ENCODE measurements at regions not wholly inside any gene's neighbourhood (a gene's known extent, or its start where the extent isn't known, plus 50 kb on each side); places are given as distances from the start of the nearest gene placed in this dataset.
"Not testable (repeated sequence)": the region's sequence is repeated elsewhere in the genome, so short reads cannot be mapped to it uniquely, and the experiment has no call there.

GRCh38 chr2:195150819-195151218 lies 506.2 kb upstream of the SLC39A10 start:
- H3K27ac ChIP-seq, result no peak overlapping the region
- TF ChIP-seq, protein P1, sequence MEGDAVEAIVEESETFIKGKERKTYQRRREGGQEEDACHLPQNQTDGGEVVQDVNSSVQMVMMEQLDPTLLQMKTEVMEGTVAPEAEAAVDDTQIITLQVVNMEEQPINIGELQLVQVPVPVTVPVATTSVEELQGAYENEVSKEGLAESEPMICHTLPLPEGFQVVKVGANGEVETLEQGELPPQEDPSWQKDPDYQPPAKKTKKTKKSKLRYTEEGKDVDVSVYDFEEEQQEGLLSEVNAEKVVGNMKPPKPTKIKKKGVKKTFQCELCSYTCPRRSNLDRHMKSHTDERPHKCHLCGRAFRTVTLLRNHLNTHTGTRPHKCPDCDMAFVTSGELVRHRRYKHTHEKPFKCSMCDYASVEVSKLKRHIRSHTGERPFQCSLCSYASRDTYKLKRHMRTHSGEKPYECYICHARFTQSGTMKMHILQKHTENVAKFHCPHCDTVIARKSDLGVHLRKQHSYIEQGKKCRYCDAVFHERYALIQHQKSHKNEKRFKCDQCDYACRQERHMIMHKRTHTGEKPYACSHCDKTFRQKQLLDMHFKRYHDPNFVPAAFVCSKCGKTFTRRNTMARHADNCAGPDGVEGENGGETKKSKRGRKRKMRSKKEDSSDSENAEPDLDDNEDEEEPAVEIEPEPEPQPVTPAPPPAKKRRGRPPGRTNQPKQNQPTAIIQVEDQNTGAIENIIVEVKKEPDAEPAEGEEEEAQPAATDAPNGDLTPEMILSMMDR (IDR thresholded peaks at IDR 0.05), result no peak
- no peak for TF ChIP-seq ZFX (IDR thresholded peaks at IDR 0.05; ENCODE audit: borderline replicate concordance)

DNA sequence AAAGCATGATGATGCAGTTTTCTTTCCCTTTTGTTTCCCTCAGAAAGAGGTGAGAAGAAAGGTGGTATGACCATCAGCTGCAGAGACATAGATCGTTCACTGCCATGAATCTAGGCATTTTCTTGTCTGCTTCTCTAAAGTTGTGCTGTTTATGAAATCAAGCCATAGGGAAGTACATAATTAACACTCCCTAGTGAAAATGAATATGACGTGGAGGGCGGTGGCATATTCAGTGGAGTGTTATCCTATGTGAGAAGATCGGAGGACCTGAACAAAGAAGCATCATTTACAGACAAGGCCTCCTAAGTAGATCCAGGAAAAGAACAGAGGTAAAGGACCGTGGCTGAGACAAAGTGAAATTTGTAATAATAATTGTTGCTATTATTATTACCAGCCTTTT lies 509.0 kb upstream of the SLC39A10 start:
- H3K27ac ChIP-seq, result no peak overlapping the region
- no peak for TF ChIP-seq ZFX (IDR thresholded peaks at IDR 0.05; ENCODE audit: borderline replicate concordance)
- TF ChIP-seq, protein P1 (IDR thresholded peaks at IDR 0.05), result no peak

DNA sequence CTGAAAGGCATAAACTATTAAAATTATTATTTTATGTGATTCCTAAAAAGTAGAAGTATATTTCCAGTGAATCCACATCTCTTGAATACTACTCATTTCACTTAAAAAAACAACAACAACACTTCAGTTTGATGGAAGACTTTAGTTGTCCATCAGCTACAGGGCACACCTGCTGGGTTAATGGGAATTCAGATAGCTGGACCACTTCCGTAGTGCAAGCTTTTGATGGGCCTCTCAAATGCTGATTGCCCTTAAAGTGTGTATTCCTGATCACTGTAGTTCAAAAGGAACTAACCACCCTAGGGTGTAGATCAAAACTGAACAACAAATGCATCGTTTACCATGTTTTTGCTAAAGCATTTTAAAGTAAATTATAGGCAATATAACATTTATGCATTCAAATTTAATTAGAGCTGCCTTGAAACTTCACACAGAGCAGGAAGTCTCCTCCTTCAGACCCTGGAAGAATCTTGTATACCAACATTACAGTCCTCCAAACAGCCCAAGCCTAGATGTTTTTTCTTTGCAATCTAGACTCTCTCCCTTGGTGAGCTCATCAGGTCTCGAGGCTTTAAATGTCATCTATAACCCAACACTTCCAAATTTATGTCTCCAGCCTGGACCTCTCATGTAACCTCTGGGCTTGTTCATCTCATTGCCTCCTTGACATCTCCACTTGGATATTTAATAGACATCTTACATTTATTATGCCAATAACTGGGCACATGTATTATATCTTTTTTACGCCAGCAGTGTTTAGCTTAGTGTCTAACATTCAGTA lies 510.1 kb upstream of the SLC39A10 start:
- no peak for TF ChIP-seq ZFX (IDR thresholded peaks at IDR 0.05; ENCODE audit: borderline replicate concordance)
- TF ChIP-seq, protein P1 (IDR thresholded peaks at IDR 0.05), result no peak
- H3K27ac ChIP-seq, result no peak overlapping the region

GRCh38 chr2:195138435-195138834 lies 518.6 kb upstream of the SLC39A10 start:
- H3K27ac ChIP-seq, result no peak overlapping the region
- TF ChIP-seq ZFX (IDR thresholded peaks at IDR 0.05; ENCODE audit: borderline replicate concordance), result no peak
- TF ChIP-seq, protein P1 (IDR thresholded peaks at IDR 0.05), result no peak

DNA sequence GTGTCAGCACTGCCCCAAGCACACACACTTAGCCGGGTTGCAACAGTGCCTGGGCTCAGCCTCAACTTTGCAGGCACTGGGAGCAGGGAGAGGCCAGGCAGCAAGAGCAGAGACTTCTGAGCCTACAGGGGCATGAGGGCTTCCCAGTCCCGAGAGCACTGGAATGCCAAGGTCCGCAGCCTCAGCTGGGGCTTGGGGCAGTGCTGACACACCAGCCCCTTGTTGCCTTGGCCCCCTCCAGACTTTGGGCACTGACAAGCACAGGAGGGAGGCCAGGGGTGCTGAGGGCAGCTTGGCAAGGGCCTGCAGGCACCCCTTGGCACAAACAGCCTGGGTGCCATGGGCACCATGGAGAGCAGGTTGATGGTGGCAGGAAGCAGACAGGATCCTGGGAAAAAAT lies 531.1 kb upstream of the SLC39A10 start:
- not testable (repeated sequence) for H3K27ac ChIP-seq

DNA sequence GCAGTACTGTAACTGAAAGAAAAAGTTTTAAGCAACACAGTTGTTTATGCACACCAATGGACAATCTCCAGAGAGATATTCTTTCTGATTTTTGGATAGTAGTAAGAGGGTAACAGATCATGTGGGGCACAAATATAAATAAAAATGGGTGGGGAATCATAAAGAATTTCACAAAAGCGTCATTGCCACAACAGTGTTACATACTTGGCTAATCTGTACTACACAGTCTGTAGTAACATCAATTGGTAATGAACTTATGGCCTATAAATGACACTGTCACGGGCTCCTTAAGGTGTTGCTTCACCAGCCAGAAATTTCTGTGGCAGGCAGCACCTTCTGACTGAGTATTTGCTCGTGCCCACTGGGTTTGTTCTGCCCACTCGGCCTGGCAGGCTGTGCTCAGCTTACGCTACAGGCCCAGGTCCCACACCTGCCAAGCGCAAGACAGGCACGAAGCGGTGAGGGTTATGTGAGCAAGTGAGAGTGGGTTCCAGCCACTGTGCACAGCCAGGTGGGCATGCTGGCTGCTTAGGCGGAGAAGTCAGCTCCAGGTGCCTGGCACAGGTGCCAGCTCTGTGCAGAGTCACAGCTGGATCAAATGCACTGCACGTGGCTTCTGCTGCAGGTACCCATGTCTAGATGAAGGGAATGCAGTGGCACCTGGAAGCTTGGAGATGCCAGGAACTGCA lies 532.5 kb upstream of the SLC39A10 start:
- TF ChIP-seq, protein P1 (IDR thresholded peaks at IDR 0.05), result no peak
- TF ChIP-seq ZFX (IDR thresholded peaks at IDR 0.05; ENCODE audit: borderline replicate concordance), result no peak
- H3K27ac ChIP-seq, result no peak overlapping the region

DNA sequence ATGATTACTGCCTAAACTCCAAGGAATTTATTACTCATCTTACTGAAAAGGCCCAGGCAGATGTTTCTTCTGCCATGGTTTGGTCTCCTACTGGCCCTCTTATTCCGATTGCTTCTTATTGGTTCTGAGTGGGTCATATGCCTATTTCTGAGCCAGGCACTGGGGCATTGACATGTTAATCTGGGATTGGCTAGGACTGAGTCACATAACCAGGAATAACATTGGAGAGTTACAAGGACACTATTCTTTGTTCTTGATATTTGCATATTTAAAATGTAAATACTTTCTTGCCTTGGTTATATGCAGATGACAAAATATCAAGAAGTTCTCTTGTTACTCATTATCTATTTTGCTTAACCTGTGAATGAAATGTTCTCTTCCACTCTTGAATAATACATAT lies 534.4 kb upstream of the SLC39A10 start:
- no peak overlapping the region for H3K27ac ChIP-seq
- TF ChIP-seq, protein P1 (IDR thresholded peaks at IDR 0.05), result no peak
- TF ChIP-seq ZFX (IDR thresholded peaks at IDR 0.05; ENCODE audit: borderline replicate concordance), result no peak

All from 22Rv1 (cell line).